AG10803 (cell line): ENCODE measurements at regions not wholly inside any gene's neighbourhood (a gene's known extent, or its start where the extent isn't known, plus 50 kb on each side); places are given as distances from the start of the nearest gene placed in this dataset.

Experiments used
- DNase-seq: peaks from one replicate; pipeline ENCODE4 v3.0.0; 2010; ENCODE audit warnings: low read depth
- H3K4me3 ChIP-seq: 2 replicates; pipeline ENCODE4 v1.5.1; 2011; ENCODE audit warnings: mild to moderate bottlenecking, low read length, control low read depth
- CTCF ChIP-seq: conservative IDR thresholded peaks from 2 replicates; pipeline ENCODE4 v1.5.1; 2011; ENCODE audit warnings: mild to moderate bottlenecking, low read length, control low read depth, inconsistent platforms

GRCh38 chr20:39094391-39094790 is 132.2 kb downstream of the DHX35 start:
- no peak overlapping the region for H3K4me3 ChIP-seq
- DNase-seq, result no peak
- TF ChIP-seq CTCF, result no peak

- no peak for TF ChIP-seq CTCF
- H3K4me3 ChIP-seq, result no peak overlapping the region
Measured at GRCh38 chr20:39092733-39093410, 130.7 kb downstream of the DHX35 start.

GRCh38 chr20:39090906-39091305 is 128.8 kb downstream of the DHX35 start:
- no peak overlapping the region for H3K4me3 ChIP-seq
- TF ChIP-seq CTCF, result no peak
- no peak for DNase-seq

More at GRCh38 chr20:39092733-39093410, 130.7 kb downstream of the DHX35 start:
- DNase-seq, result no peak

GRCh38 chr20:39089797-39090196 is 127.7 kb downstream of the DHX35 start:
- TF ChIP-seq CTCF, result no peak
- H3K4me3 ChIP-seq, result no peak overlapping the region
- no peak for DNase-seq
